K562 (cell line): ENCODE measurements at regions not wholly inside any gene's neighbourhood (a gene's known extent, or its start where the extent isn't known, plus 50 kb on each side); places are given as distances from the start of the nearest gene placed in this dataset.

ENCODE experiments used
- ATAC-seq: fragments of 200-7000 bp; cut with Tn5 transposase; 3 replicates; pipeline ENCODE4 v1.9.1; 2020; ENCODE audit warnings: moderate library complexity
- BruUV-seq: library from RNA; stranded (reverse); fragments of 400-500 nt; replicated peaks from 2 replicates; lab custom pipeline; 2021; lab: Mats Ljungman, UMichigan
- CTCF ChIA-PET: fragments of 300-600 bp; formaldehyde crosslinking; extraction: SDS; loops from one replicate; lab custom pipeline; 2021; ENCODE audit warnings: low intra/inter-chr PET ratio; lab: Yijun Ruan, JAX
- POLR2A ChIA-PET: fragments of 300-600, 350-650 bp; sonication (Branson Sonifier 250); formaldehyde crosslinking; extraction: SDS; loops from one replicate; lab custom pipeline; 2021; ENCODE audit warnings: antibody characterized with exemption, inconsistent platforms; lab: Yijun Ruan, JAX
- DNase-seq, 4 experiments: peaks; one replicate each; pipeline versions ENCODE4 v3.0.0 to v3.0.0-alpha.2; 2011 to 2018; ENCODE audit warnings: low spot score in 3 of 4, mixed read lengths in 3 of 4; ENCODE audit errors: extremely low read depth in 1 of 4
- FAIRE-seq: peaks from 2 replicates; lab custom pipeline; 2011; peaks lifted over from hg19 to GRCh38; lab: Jason Lieb, UNC
- H2AFZ ChIP-seq: 2 replicates; pipeline ENCODE4 v1.6.0; 2011; ENCODE audit warnings: low read depth, low read length, control low read depth, inconsistent platforms
- H3K27ac ChIP-seq: fragments of 200-600 bp; 3 replicates; pipeline ENCODE4 v1.8.0; 2011; ENCODE audit warnings: low read depth, mild to moderate bottlenecking, control low read depth, inconsistent platforms, low read length, moderate library complexity, mixed read lengths; ENCODE audit errors: extremely low read depth
- H3K27me3 ChIP-seq, 2 experiments: fragments of 300-600 bp in 1 of 2; 2 replicates in 1 of 2; 3 replicates in 1 of 2; pipeline versions ENCODE4 v1.6.0 to v1.8.0; 2011; ENCODE audit warnings: inconsistent platforms in 2 of 2, low read length in 2 of 2, mild to moderate bottlenecking in 1 of 2, mixed read lengths in 1 of 2, moderate library complexity in 1 of 2; ENCODE audit not compliant: control insufficient read depth in 2 of 2, insufficient read depth in 2 of 2
- H3K36me3 ChIP-seq: fragments of 300-600 bp; 3 replicates; pipeline ENCODE4 v1.8.0; 2011; ENCODE audit warnings: mild to moderate bottlenecking, low read length, inconsistent platforms; ENCODE audit not compliant: control insufficient read depth, insufficient read depth
- H3K4me1 ChIP-seq, 2 experiments: fragments of 200-600 bp in 1 of 2; replicated peaks in 1 of 2; 2 replicates in 1 of 2; 3 replicates in 1 of 2; pipeline versions ENCODE4 v1.5.1 to v1.8.0; 2011; ENCODE audit warnings: inconsistent platforms in 2 of 2, low read length in 2 of 2, mild to moderate bottlenecking in 1 of 2, mixed read lengths in 1 of 2, moderate library complexity in 1 of 2; ENCODE audit not compliant: control insufficient read depth in 2 of 2, insufficient read depth in 2 of 2
- H3K4me2 ChIP-seq: 2 replicates; pipeline ENCODE4 v1.6.1; 2011; ENCODE audit warnings: low read length, control low read depth, inconsistent platforms, mixed read lengths; ENCODE audit not compliant: insufficient read depth
- H3K4me3 ChIP-seq: fragments of 200-600 bp; sonication (generic), shearing (Covaris generic); 2 replicates; pipeline ENCODE4 v1.5.1; 2016; ENCODE audit warnings: control low read depth, inconsistent platforms
- H3K79me2 ChIP-seq: fragments of 200-600 bp; 3 replicates; pipeline ENCODE4 v1.8.0; 2011; ENCODE audit warnings: low read length, inconsistent platforms; ENCODE audit not compliant: control insufficient read depth, insufficient read depth
- H3K9ac ChIP-seq, 2 experiments: 2 replicates each; pipeline versions ENCODE4 v1.6.0 to v1.6.1; 2011; ENCODE audit warnings: low read depth in 2 of 2, low read length in 2 of 2, control low read depth in 1 of 2, inconsistent platforms in 1 of 2, mild to moderate bottlenecking in 1 of 2, mixed read lengths in 1 of 2; ENCODE audit not compliant: insufficient read depth in 1 of 2
- H3K9me1 ChIP-seq: one replicate; pipeline ENCODE4 v1.6.0; 2011; ENCODE audit warnings: inconsistent platforms, mild to moderate bottlenecking, low read length, moderate library complexity; ENCODE audit not compliant: control insufficient read depth, insufficient read depth
- H3K9me3 ChIP-seq: replicated peaks from 2 replicates; pipeline ENCODE4 v1.5.1; 2011; ENCODE audit warnings: low read depth, low read length, inconsistent platforms; ENCODE audit not compliant: control insufficient read depth, insufficient read depth
- H4K20me1 ChIP-seq: replicated peaks from 2 replicates; pipeline ENCODE4 v1.6.1; 2011; ENCODE audit warnings: low read length, inconsistent platforms, mixed read lengths; ENCODE audit not compliant: control insufficient read depth, insufficient read depth
- BRF1 ChIP-seq: IDR thresholded peaks from 3 replicates; pipeline ENCODE4 v1.6.1; 2011; ENCODE audit warnings: borderline replicate concordance, mild to moderate bottlenecking; ENCODE audit not compliant: insufficient read length; ENCODE audit errors: extremely low read depth
- ESRRA ChIP-seq: fragments of 450-650 bp; IDR thresholded peaks from 2 replicates; pipeline ENCODE4 v1.6.1; 2014; ENCODE audit warnings: low read depth, mild to moderate bottlenecking, moderate library complexity, borderline replicate concordance
- HNRNPL ChIP-seq: fragments of 200-400 bp; formaldehyde crosslinking; IDR thresholded peaks from 2 replicates; pipeline ENCODE4 v1.6.1; 2017; ENCODE audit warnings: low read depth, mild to moderate bottlenecking, low read length
- MEF2A ChIP-seq: IDR thresholded peaks from 2 replicates; pipeline ENCODE4 v1.6.1; 2011; ENCODE audit warnings: low read depth, mild to moderate bottlenecking, low read length, moderate library complexity; ENCODE audit not compliant: control insufficient read depth
- PHF8 ChIP-seq: fragments of 200-600 bp; sonication (generic); IDR thresholded peaks from 2 replicates; pipeline ENCODE4 v1.6.1; 2012; ENCODE audit warnings: mixed run types, mild to moderate bottlenecking, inconsistent platforms, low read length, moderate library complexity, borderline replicate concordance
- SREBF2 ChIP-seq: sonication (generic); formaldehyde crosslinking; IDR thresholded peaks from 2 replicates; pipeline ENCODE4 v1.4.0; 2020; ENCODE audit warnings: mild to moderate bottlenecking, missing genetic modification reagents
- SRSF1 ChIP-seq: fragments of 200-400 bp; formaldehyde crosslinking; IDR thresholded peaks from 2 replicates; pipeline ENCODE4 v1.6.1; 2017; ENCODE audit warnings: mild to moderate bottlenecking, low read depth, low read length, moderate library complexity
- STAT5B ChIP-seq: fragments of 250-450 bp; sonication (Bioruptor Pico); IDR thresholded peaks from 2 replicates; pipeline ENCODE4 v1.8.0; 2021; ENCODE audit warnings: mild to moderate bottlenecking, inconsistent platforms
- ZBTB5 ChIP-seq: fragments of 450-650 bp; IDR thresholded peaks from 2 replicates; pipeline ENCODE4 v1.6.1; 2017; ENCODE audit warnings: antibody characterized with exemption
- ZNF764 ChIP-seq: fragments of 250-450 bp; sonication (Bioruptor Pico); IDR thresholded peaks from 2 replicates; pipeline ENCODE4 v1.4.0; 2020; ENCODE audit warnings: low read depth, mild to moderate bottlenecking, moderate library complexity
- WGBS: fragments of 100-300 bp; shearing (Covaris generic); methylation state at CpG from one replicate; pipeline ENCODE4 v1.1.6; 2016; ENCODE audit warnings: low coverage, mixed read lengths; ENCODE audit not compliant: insufficient coverage; ENCODE audit errors: missing lambda C conversion rate; 5-methylcytosine and 5-hydroxymethylcytosine counted together
- in situ Hi-C: fragments of 300-500 bp; cut with MboI; formaldehyde crosslinking; loops from 4 replicates; pipeline ENCODE4 v1.15.0; 2018; ENCODE audit warnings: inconsistent platforms, mixed read lengths
- intact Hi-C: fragments of 100-400 bp; cut with micrococcal nuclease; formaldehyde crosslinking; loops from 2 replicates; pipeline ENCODE4 v1.14.2; 2022
- TF ChIP-seq, protein P1 (sequence below): fragments of 250-450 bp; sonication (Bioruptor Pico); IDR thresholded peaks from 2 replicates; pipeline ENCODE4 v1.8.0; 2021; ENCODE audit warnings: borderline replicate concordance, mild to moderate bottlenecking, moderate library complexity; ENCODE audit not compliant: poor library complexity, severe bottlenecking
- TF ChIP-seq, protein P2 (sequence below): fragments of 250-450 bp; sonication (Bioruptor Pico); IDR thresholded peaks from 2 replicates; pipeline ENCODE4 v1.8.0; 2022; ENCODE audit warnings: inconsistent platforms, mild to moderate bottlenecking, moderate library complexity, borderline replicate concordance

- H3K4me3 ChIP-seq: no peak overlapping the region
- H3K79me2 ChIP-seq: no peaks in the 10 kb centered on the region
- H3K9me1 ChIP-seq: no peaks in the 10 kb centered on the region
- no peak overlapping the region for H3K4me2 ChIP-seq
- 18% methylated on average over 3 of the region's 3 CpGs for WGBS
- DNase-seq (no peak), ATAC-seq (no peak), FAIRE-seq (no peak)
- H3K27ac ChIP-seq: no peak overlapping the region
- no peak overlapping the region for H3K9ac ChIP-seq
- POLR2A ChIA-PET: no interaction called here
- no peaks in the 10 kb centered on the region for H3K36me3 ChIP-seq
- no peak overlapping the region for H2AFZ ChIP-seq
- H3K9me3 ChIP-seq: no peaks in the 10 kb centered on the region
- no TSS peak for BruUV-seq
- CTCF ChIA-PET: no interaction called here
- intact Hi-C loops (no loop called here), in situ Hi-C loops (no loop called here)
- peaks cover 0 to 7% of the 10 kb centered on the region in 2 experiments; a peak in 3 of 5 replicates for H3K4me1 ChIP-seq
- TF ChIP-seq, protein P1, sequence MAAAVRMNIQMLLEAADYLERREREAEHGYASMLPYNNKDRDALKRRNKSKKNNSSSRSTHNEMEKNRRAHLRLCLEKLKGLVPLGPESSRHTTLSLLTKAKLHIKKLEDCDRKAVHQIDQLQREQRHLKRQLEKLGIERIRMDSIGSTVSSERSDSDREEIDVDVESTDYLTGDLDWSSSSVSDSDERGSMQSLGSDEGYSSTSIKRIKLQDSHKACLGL (CRISPR knock-in tag): no peak
- TF ChIP-seq ESRRA: 0 out of 2 replicates have a peak, but pooled peaks have one; percentile 15
- no peaks in the 10 kb centered on the region for H4K20me1 ChIP-seq
- no peaks in the 10 kb centered on the region for H3K27me3 ChIP-seq
Observed at GRCh38 chr13:50598338-50598737, 245.2 kb downstream of the DLEU7 start.

DNA sequence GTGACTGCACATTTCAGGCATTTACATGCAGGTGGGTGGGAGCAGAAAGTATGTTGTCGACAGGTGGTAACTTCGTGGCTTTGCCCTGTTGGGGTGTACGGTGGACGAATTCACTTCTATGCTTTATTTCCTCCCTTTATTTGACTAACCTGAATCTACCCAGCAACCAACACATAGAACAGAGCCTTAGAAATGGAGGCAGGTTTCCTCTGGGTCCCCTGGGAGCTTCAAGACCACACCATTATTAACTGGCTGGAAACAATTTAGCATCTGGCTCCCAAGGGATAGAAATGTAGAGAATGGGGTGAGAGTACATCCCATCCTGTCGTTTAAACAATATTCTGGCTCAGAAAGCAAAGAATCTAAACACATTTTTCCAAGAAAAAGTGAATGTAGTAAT is 244.4 kb downstream of the DLEU7 start:
- Histone ChIP-seq H3K4me2 (no peak overlapping the region), H3K9ac (no peak overlapping the region), H3K4me3 (no peak overlapping the region), H3K4me1 (peaks cover 0 to 7% of the 10 kb centered on the region in 2 experiments; a peak in 3 of 5 replicates), H2AFZ (no peak overlapping the region), H3K27ac (no peak overlapping the region), H3K79me2 (no peaks in the 10 kb centered on the region), H3K9me3 (no peaks in the 10 kb centered on the region), H3K27me3 (no peaks in the 10 kb centered on the region), H3K9me1 (no peaks in the 10 kb centered on the region), H4K20me1 (no peaks in the 10 kb centered on the region), H3K36me3 (no peaks in the 10 kb centered on the region)
- FAIRE-seq (no peak), DNase-seq (no peak), ATAC-seq (no peak)
- in situ Hi-C loops (no loop called here), intact Hi-C loops (no loop called here)
- 8% methylated on average over 5 of the region's 5 CpGs for WGBS
- BruUV-seq: no TSS peak
- ChIA-PET POLR2A (interaction anchor here (0.5 kb wide), 1 partner anchor 58 kb away, joined by 3 read pairs; no protein-coding TSS in a partner anchor), CTCF (no interaction called here)
- TF ChIP-seq BRF1 (no peak), SRSF1 (no peak), HNRNPL (no peak), ESRRA (no peak), ZBTB5 (no peak), PHF8 (no peak), MEF2A (no peak), ZNF764 (CRISPR knock-in tag) (no peak), STAT5B (no peak), SREBF2 (no peak)
- TF ChIP-seq, protein P2, sequence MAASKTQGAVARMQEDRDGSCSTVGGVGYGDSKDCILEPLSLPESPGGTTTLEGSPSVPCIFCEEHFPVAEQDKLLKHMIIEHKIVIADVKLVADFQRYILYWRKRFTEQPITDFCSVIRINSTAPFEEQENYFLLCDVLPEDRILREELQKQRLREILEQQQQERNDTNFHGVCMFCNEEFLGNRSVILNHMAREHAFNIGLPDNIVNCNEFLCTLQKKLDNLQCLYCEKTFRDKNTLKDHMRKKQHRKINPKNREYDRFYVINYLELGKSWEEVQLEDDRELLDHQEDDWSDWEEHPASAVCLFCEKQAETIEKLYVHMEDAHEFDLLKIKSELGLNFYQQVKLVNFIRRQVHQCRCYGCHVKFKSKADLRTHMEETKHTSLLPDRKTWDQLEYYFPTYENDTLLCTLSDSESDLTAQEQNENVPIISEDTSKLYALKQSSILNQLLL (CRISPR knock-in tag): no peak
